Ovary (tissue), 7 donors: ENCODE measurements at regions not wholly inside any gene's neighbourhood (a gene's known extent, or its start where the extent isn't known, plus 50 kb on each side); places are given as distances from the start of the nearest gene placed in this dataset.

Experiments
- DNase-seq, 5 donors: peaks; one replicate each; pipeline ENCODE4 v3.0.0-alpha.2; 2019 to 2020
- H3K27ac ChIP-seq, 2 donors: fragments of 200-600 bp; one replicate each; pipeline versions ENCODE4 v1.5.1 to v1.8.0; 2019 to 2022
- H3K27me3 ChIP-seq: fragments of 200-600 bp; one replicate; pipeline ENCODE4 v1.8.0; 2022
- H3K36me3 ChIP-seq: fragments of 200-600 bp; sonication (generic); one replicate; pipeline ENCODE4 v1.5.1; 2019
- H3K4me1 ChIP-seq: one replicate; pipeline ENCODE4 v1.8.1; 2013; ENCODE audit warnings: mild to moderate bottlenecking, moderate library complexity; ENCODE audit not compliant: insufficient read depth
- H3K4me3 ChIP-seq: fragments of 200-600 bp; sonication (generic); one replicate; pipeline ENCODE4 v1.5.1; 2017
- H3K9me3 ChIP-seq, 2 donors: fragments of 200-600 bp in 1 of 2; sonication (generic) in 1 of 2; one replicate each; pipeline versions ENCODE4 v1.5.1 to v1.8.1; 2013 to 2019; ENCODE audit warnings: mild to moderate bottlenecking in 1 of 2, moderate library complexity in 1 of 2
- CTCF ChIP-seq, 3 donors: fragments of 450-650 bp in 2 of 3; fragments of 200-600 bp in 1 of 3; IDR thresholded peaks; one replicate each; pipeline versions ENCODE4 v1.5.1 to v1.8.0; 2016 to 2022; ENCODE audit warnings: antibody characterized with exemption in 3 of 3, mild to moderate bottlenecking in 1 of 3
- EP300 ChIP-seq: sonication (generic); formaldehyde crosslinking; IDR thresholded peaks from one replicate; pipeline ENCODE4 v1.6.1; 2017; ENCODE audit warnings: antibody characterized with exemption
- POLR2A ChIP-seq: fragments of 450-650 bp; IDR thresholded peaks from one replicate; pipeline ENCODE4 v1.6.1; 2017; ENCODE audit warnings: antibody characterized with exemption, mild to moderate bottlenecking, moderate library complexity
- WGBS, 3 donors: extraction: QIAGEN DNeasy Blood & Tissue Kit in 1 of 3; methylation state at CpG; one replicate each; pipeline versions ENCODE4 v1.1.5 to v1.1.7; 2013 to 2017; 5-methylcytosine and 5-hydroxymethylcytosine counted together
- intact Hi-C, 4 donors: fragments of 100-400 bp; cut with DNase I; formaldehyde crosslinking; loops; one replicate each; pipeline versions ENCODE4 v1.11.0 to v1.15.1; 2022 to 2023
- donor health status: DM: no; HTN: no; CAD: no; lungs with moderate emphysema.
- donor health status: DM: no; HTN: no; CAD: no.
- donor health status: Bipolar disorder and iron deficiency.
- donor health status: DM: no; HTN: no; CAD: no.
- donor health status: DM: yes; HTN: yes; CAD: no.

GRCh38 chr14:35222872-35223466, 69.2 kb upstream of the PSMA6 start:
- intact Hi-C loops: no loop called here
- H3K27me3 ChIP-seq: no peaks in the 10 kb centered on the region
- no peak overlapping the region for H3K27ac ChIP-seq
- DNase-seq: no peak
- 93 to 97% (median 94%) methylated on average over 5 of the region's 5 CpGs for WGBS, 3 donors
- TF ChIP-seq CTCF (IDR thresholded peaks at IDR 0.05): no peak
- no peak for TF ChIP-seq POLR2A
- no peak for TF ChIP-seq EP300
- H3K9me3 ChIP-seq: no peaks in the 10 kb centered on the region
- no peaks in the 10 kb centered on the region for H3K36me3 ChIP-seq
- H3K4me1 ChIP-seq: no peaks in the 10 kb centered on the region
- H3K4me3 ChIP-seq: no peak overlapping the region

GRCh38 chr14:35223927-35224326, 68.3 kb upstream of the PSMA6 start:
- TF ChIP-seq CTCF (IDR thresholded peaks at IDR 0.05): no peak
- TF ChIP-seq EP300: no peak
- TF ChIP-seq POLR2A: no peak
- H3K4me3 ChIP-seq: no peak overlapping the region
- H3K27me3 ChIP-seq: no peaks in the 10 kb centered on the region
- H3K9me3 ChIP-seq: no peaks in the 10 kb centered on the region
- no peak overlapping the region for H3K27ac ChIP-seq
- intact Hi-C loops: no loop called here
- no peaks in the 10 kb centered on the region for H3K4me1 ChIP-seq
- no peak for DNase-seq
- H3K36me3 ChIP-seq: no peaks in the 10 kb centered on the region

- no peak overlapping the region for H3K27ac ChIP-seq
- TF ChIP-seq CTCF (IDR thresholded peaks at IDR 0.05): no peak
- TF ChIP-seq EP300: no peak
- no peak for TF ChIP-seq POLR2A
- intact Hi-C loops: no loop called here
- H3K9me3 ChIP-seq: no peaks in the 10 kb centered on the region
- no peaks in the 10 kb centered on the region for H3K4me1 ChIP-seq
- DNase-seq: no peak
- H3K27me3 ChIP-seq: no peaks in the 10 kb centered on the region
- WGBS, 3 donors: 58 to 73% (median 68%) methylated on average over 2 of the region's 2 CpGs
- no peak overlapping the region for H3K4me3 ChIP-seq
- no peaks in the 10 kb centered on the region for H3K36me3 ChIP-seq
Measured at GRCh38 chr14:35224615-35225014, 67.6 kb upstream of the PSMA6 start.

GRCh38 chr14:35229084-35229791, 62.9 kb upstream of the PSMA6 start:
- WGBS, 3 donors: 87 to 88% (median 88%) methylated on average over 5 of the region's 5 CpGs
- no peaks in the 10 kb centered on the region for H3K27me3 ChIP-seq
- DNase-seq: no peak
- no peak overlapping the region for H3K27ac ChIP-seq
- no peak for TF ChIP-seq POLR2A
- no peak for TF ChIP-seq EP300
- TF ChIP-seq CTCF (IDR thresholded peaks at IDR 0.05): no peak
- no peaks in the 10 kb centered on the region for H3K4me1 ChIP-seq
- H3K9me3 ChIP-seq: no peaks in the 10 kb centered on the region
- no peak overlapping the region for H3K4me3 ChIP-seq
- intact Hi-C loops: no loop called here
- no peaks in the 10 kb centered on the region for H3K36me3 ChIP-seq
